Liver (tissue), 8 donors: ENCODE measurements at regions not wholly inside any gene's neighbourhood (a gene's known extent, or its start where the extent isn't known, plus 50 kb on each side); places are given as distances from the start of the nearest gene placed in this dataset.

Experiments used
- DNase-seq: peaks from one replicate; pipeline ENCODE4 v3.0.0-alpha.2; 2017; ENCODE audit warnings: low spot score
- H3K27ac ChIP-seq, 2 donors: one replicate each; pipeline ENCODE4 v1.7.0; 2013; ENCODE audit warnings: inconsistent platforms in 2 of 2, low read length in 2 of 2, control low read depth in 1 of 2, low read depth in 1 of 2, mild to moderate bottlenecking in 1 of 2
- H3K27me3 ChIP-seq, 4 donors: one replicate each; pipeline versions ENCODE4 v1.6.1 to v1.7.0; 2013; ENCODE audit warnings: low read length in 3 of 4, inconsistent platforms in 1 of 4, mild to moderate bottlenecking in 1 of 4, moderate library complexity in 1 of 4; ENCODE audit not compliant: control insufficient read depth in 4 of 4, insufficient read depth in 4 of 4
- H3K36me3 ChIP-seq, 4 donors: one replicate each; pipeline versions ENCODE4 v1.6.1 to v1.7.0; 2013; ENCODE audit warnings: low read length in 3 of 4, mild to moderate bottlenecking in 3 of 4, low read depth in 1 of 4, moderate library complexity in 1 of 4; ENCODE audit not compliant: control insufficient read depth in 4 of 4, insufficient read depth in 3 of 4
- H3K4me1 ChIP-seq, 4 donors: one replicate each; pipeline versions ENCODE4 v1.6.1 to v1.7.0; 2013; ENCODE audit warnings: low read length in 3 of 4, mild to moderate bottlenecking in 3 of 4, moderate library complexity in 1 of 4; ENCODE audit not compliant: control insufficient read depth in 4 of 4, insufficient read depth in 4 of 4
- H3K4me3 ChIP-seq, 3 donors: one replicate each; pipeline versions ENCODE4 v1.6.1 to v1.7.0; 2013; ENCODE audit warnings: low read length in 3 of 3, control low read depth in 1 of 3, low read depth in 1 of 3, mild to moderate bottlenecking in 1 of 3
- H3K9ac ChIP-seq, 2 donors: one replicate each; pipeline ENCODE4 v1.7.0; 2013; ENCODE audit warnings: low read length in 2 of 2, mild to moderate bottlenecking in 2 of 2, moderate library complexity in 2 of 2, control low read depth in 1 of 2, low read depth in 1 of 2
- H3K9me3 ChIP-seq, 4 donors: one replicate each; pipeline versions ENCODE4 v1.6.1 to v1.7.0; 2013; ENCODE audit warnings: low read length in 3 of 4; ENCODE audit not compliant: control insufficient read depth in 4 of 4
- ATF3 ChIP-seq: IDR thresholded peaks from 2 replicates; pipeline ENCODE4 v1.6.1; 2016; ENCODE audit warnings: antibody characterized with exemption
- CTCF ChIP-seq: fragments of 150-350 bp; IDR thresholded peaks from 2 replicates; pipeline ENCODE4 v1.5.1; 2017; ENCODE audit warnings: improper control_type of control experiment, low read depth, low read length; ENCODE audit not compliant: missing input control
- EGR1 ChIP-seq, 2 donors: IDR thresholded peaks; 2 replicates each; pipeline ENCODE4 v1.6.1; 2016 to 2018; ENCODE audit warnings: antibody characterized with exemption in 2 of 2, low read depth in 2 of 2
- FOXA1 ChIP-seq: IDR thresholded peaks from 2 replicates; pipeline ENCODE4 v1.6.1; 2016; ENCODE audit warnings: antibody characterized with exemption
- FOXA2 ChIP-seq: IDR thresholded peaks from 2 replicates; pipeline ENCODE4 v1.6.1; 2016; ENCODE audit warnings: antibody characterized with exemption
- GABPA ChIP-seq, 2 donors: IDR thresholded peaks in 1 of 2; conservative IDR thresholded peaks in 1 of 2; 2 replicates each; pipeline ENCODE4 v1.6.1; 2016; ENCODE audit warnings: antibody characterized with exemption in 2 of 2, mild to moderate bottlenecking in 1 of 2, moderate library complexity in 1 of 2
- HNF4A ChIP-seq, 2 donors: conservative IDR thresholded peaks; 2 replicates each; pipeline ENCODE4 v1.6.1; 2016; ENCODE audit warnings: antibody characterized with exemption in 2 of 2, mild to moderate bottlenecking in 2 of 2
- JUND ChIP-seq, 2 donors: IDR thresholded peaks; 2 replicates each; pipeline ENCODE4 v1.6.1; 2016; ENCODE audit warnings: antibody characterized with exemption in 2 of 2
- NR2F2 ChIP-seq: IDR thresholded peaks from 2 replicates; pipeline ENCODE4 v1.6.1; 2016; ENCODE audit warnings: antibody characterized with exemption
- RAD21 ChIP-seq, 2 donors: IDR thresholded peaks; 2 replicates each; pipeline ENCODE4 v1.6.1; 2016; ENCODE audit warnings: antibody characterized with exemption in 2 of 2, mild to moderate bottlenecking in 2 of 2
- REST ChIP-seq: IDR thresholded peaks from 2 replicates; pipeline ENCODE4 v1.6.1; 2016; ENCODE audit warnings: antibody characterized with exemption, mild to moderate bottlenecking
- SP1 ChIP-seq: IDR thresholded peaks from 2 replicates; pipeline ENCODE4 v1.6.1; 2018; ENCODE audit warnings: antibody characterized with exemption, mild to moderate bottlenecking
- TAF1 ChIP-seq: conservative IDR thresholded peaks from 2 replicates; pipeline ENCODE4 v1.6.1; 2016; ENCODE audit warnings: antibody characterized with exemption, mild to moderate bottlenecking
- YY1 ChIP-seq: IDR thresholded peaks from 2 replicates; pipeline ENCODE4 v1.6.1; 2016; ENCODE audit warnings: antibody characterized with exemption, mild to moderate bottlenecking
- ZBTB33 ChIP-seq: IDR thresholded peaks from 2 replicates; pipeline ENCODE4 v1.6.1; 2016; ENCODE audit warnings: antibody characterized with exemption
- WGBS: extraction: QIAGEN DNeasy Blood & Tissue Kit; methylation state at CpG from one replicate; pipeline ENCODE4 v1.1.7; 2013; 5-methylcytosine and 5-hydroxymethylcytosine counted together
- donor health status: healthy.
- donor health status: healthy.
- donor health status: healthy.
- donor health status: healthy.
- donor health status: healthy.

- no peak overlapping the region for H3K9ac ChIP-seq
- no peaks in the 10 kb centered on the region for H3K9me3 ChIP-seq
- H3K27ac ChIP-seq = no peak overlapping the region
- H3K36me3 ChIP-seq = no peaks in the 10 kb centered on the region
- no peaks in the 10 kb centered on the region for H3K27me3 ChIP-seq
- peaks cover 0 to 8% (median 2%) of the 10 kb centered on the region in 4 donors for H3K4me1 ChIP-seq
- TF ChIP-seq FOXA2 (no peak), EGR1 (IDR thresholded peaks at IDR 0.05; ENCODE audit: low read depth in 2 of 2) (no peak), SP1 (no peak), ZBTB33 (no peak), TAF1 (no peak), ATF3 (no peak), NR2F2 (no peak)
- DNase-seq = no peak
- WGBS = 76% methylated on average over 1 of the region's 1 CpG
- no peak overlapping the region for H3K4me3 ChIP-seq
Observed at GRCh38 chr9:2284770-2285169, 269.6 kb downstream of the SMARCA2 start.

- Histone ChIP-seq H3K9ac (no peak overlapping the region), H3K36me3 (no peaks in the 10 kb centered on the region), H3K4me1 (peaks cover 0 to 8% (median 2%) of the 10 kb centered on the region in 4 donors), H3K9me3 (no peaks in the 10 kb centered on the region), H3K27ac (no peak overlapping the region), H3K4me3 (no peak overlapping the region), H3K27me3 (no peaks in the 10 kb centered on the region)
- TF ChIP-seq ZBTB33 (no peak), REST (no peak), FOXA2 (no peak), CTCF (no peak), YY1 (no peak), RAD21 (IDR thresholded peaks at IDR 0.05) (no peak), HNF4A (conservative IDR thresholded peaks at IDR 0.05) (no peak), SP1 (no peak), FOXA1 (no peak), JUND (IDR thresholded peaks at IDR 0.05) (no peak), GABPA (IDR thresholded peaks at IDR 0.05 in 1 of 2, conservative IDR thresholded peaks at IDR 0.05 in 1 of 2) (no peak)
- DNase-seq = no peak
- WGBS = 89% methylated on average over 10 of the region's 10 CpGs
Observed at GRCh38 chr9:2285416-2286332, 270.5 kb downstream of the SMARCA2 start.
